Astrocyte (in vitro differentiated cells and primary cell): ENCODE measurements at regions not wholly inside any gene's neighbourhood (a gene's known extent, or its start where the extent isn't known, plus 50 kb on each side); places are given as distances from the start of the nearest gene placed in this dataset.

Experiments used
- DNase-seq: peaks from one replicate; pipeline ENCODE4 v3.0.0-alpha.2; 2010; ENCODE audit warnings: low read depth
- FAIRE-seq: peaks from 2 replicates; lab custom pipeline; 2011; peaks lifted over from hg19 to GRCh38; lab: Jason Lieb, UNC
- H2AFZ ChIP-seq: 2 replicates; pipeline ENCODE4 v1.6.0; 2012; ENCODE audit warnings: low read depth, low read length, inconsistent platforms
- H3K27ac ChIP-seq: 2 replicates; pipeline ENCODE4 v1.5.1; 2011; ENCODE audit warnings: low read depth, low read length, inconsistent platforms
- H3K27me3 ChIP-seq: 2 replicates; pipeline ENCODE4 v1.6.0; 2011; ENCODE audit warnings: low read length, inconsistent platforms; ENCODE audit not compliant: insufficient read depth
- H3K36me3 ChIP-seq: 2 replicates; pipeline ENCODE4 v1.5.1; 2011; ENCODE audit warnings: low read length, inconsistent platforms; ENCODE audit not compliant: insufficient read depth
- H3K4me1 ChIP-seq: 2 replicates; pipeline ENCODE4 v1.5.1; 2011; ENCODE audit warnings: low read length, inconsistent platforms; ENCODE audit not compliant: insufficient read depth
- H3K4me2 ChIP-seq: 2 replicates; pipeline ENCODE4 v1.6.0; 2012; ENCODE audit warnings: low read length, inconsistent platforms
- H3K4me3 ChIP-seq: 2 replicates; pipeline ENCODE4 v1.5.1; 2011; ENCODE audit warnings: low read depth, mild to moderate bottlenecking, low read length, inconsistent platforms; ENCODE audit not compliant: insufficient read depth
- H3K79me2 ChIP-seq: 2 replicates; pipeline ENCODE4 v1.6.0; 2012; ENCODE audit warnings: mild to moderate bottlenecking, low read length, inconsistent platforms; ENCODE audit not compliant: insufficient read depth
- H3K9ac ChIP-seq: 2 replicates; pipeline ENCODE4 v1.6.0; 2012; ENCODE audit warnings: mild to moderate bottlenecking, low read length, inconsistent platforms
- H3K9me3 ChIP-seq: 2 replicates; pipeline ENCODE4 v1.5.1; 2012; ENCODE audit warnings: low read depth, mild to moderate bottlenecking, low read length, inconsistent platforms; ENCODE audit not compliant: insufficient read depth
- H4K20me1 ChIP-seq: 2 replicates; pipeline ENCODE4 v1.6.0; 2012; ENCODE audit warnings: low read length, inconsistent platforms; ENCODE audit not compliant: insufficient read depth
- H3K27ac Mint-ChIP-seq: one replicate; pipeline ENCODE4 v1.8.0; 2021; ENCODE audit warnings: mild to moderate bottlenecking, mixed read lengths; ENCODE audit not compliant: unreplicated experiment
- H3K27me3 Mint-ChIP-seq: one replicate; pipeline ENCODE4 v1.8.0; 2021; ENCODE audit warnings: low read depth, mixed read lengths; ENCODE audit not compliant: unreplicated experiment
- H3K36me3 Mint-ChIP-seq: one replicate; pipeline ENCODE4 v1.8.0; 2021; ENCODE audit warnings: low read depth, mixed read lengths; ENCODE audit not compliant: unreplicated experiment
- H3K4me1 Mint-ChIP-seq: one replicate; pipeline ENCODE4 v1.8.0; 2021; ENCODE audit warnings: low read depth, mixed read lengths; ENCODE audit not compliant: unreplicated experiment
- H3K4me3 Mint-ChIP-seq: one replicate; pipeline ENCODE4 v1.8.0; 2021; ENCODE audit warnings: mild to moderate bottlenecking, moderate library complexity, mixed read lengths; ENCODE audit not compliant: unreplicated experiment
- H3K9me3 Mint-ChIP-seq: one replicate; pipeline ENCODE4 v1.8.0; 2021; ENCODE audit warnings: mild to moderate bottlenecking, mixed read lengths; ENCODE audit not compliant: unreplicated experiment
- CTCF ChIP-seq: IDR thresholded peaks from 2 replicates; pipeline ENCODE4 v1.5.1; 2011; ENCODE audit warnings: low read depth, mild to moderate bottlenecking, inconsistent platforms, low read length, moderate library complexity; ENCODE audit not compliant: insufficient read depth
- EZH2 ChIP-seq: IDR thresholded peaks from 2 replicates; pipeline ENCODE4 v1.6.1; 2012; ENCODE audit warnings: mild to moderate bottlenecking, low read length, inconsistent platforms; ENCODE audit not compliant: insufficient read depth

- Histone ChIP-seq H3K4me3 (no peak overlapping the region), H3K9ac (no peak overlapping the region), H4K20me1 (no peaks in the 10 kb centered on the region), H2AFZ (no peak overlapping the region), H3K27ac (no peak overlapping the region), H3K9me3 (peaks cover 2% of the 10 kb centered on the region), H3K27me3 (no peaks in the 10 kb centered on the region), H3K79me2 (no peaks in the 10 kb centered on the region), H3K4me1 (no peaks in the 10 kb centered on the region), H3K36me3 (no peaks in the 10 kb centered on the region), H3K4me2 (no peak overlapping the region)
- H3K4me1 Mint-ChIP-seq = no peaks in the 10 kb centered on the region
- no peak overlapping the region for H3K27ac Mint-ChIP-seq
- FAIRE-seq (no peak), DNase-seq (no peak)
- H3K36me3 Mint-ChIP-seq = no peaks in the 10 kb centered on the region
- H3K4me3 Mint-ChIP-seq = no peak overlapping the region
- no peaks in the 10 kb centered on the region for H3K9me3 Mint-ChIP-seq
- TF ChIP-seq EZH2 (no peak), CTCF (no peak)
- H3K27me3 Mint-ChIP-seq = no peaks in the 10 kb centered on the region
Observed at GRCh38 chr6:104087765-104088164, 772.0 kb downstream of the HACE1 start.

- Histone ChIP-seq H4K20me1 (no peaks in the 10 kb centered on the region), H2AFZ (no peak overlapping the region), H3K79me2 (no peaks in the 10 kb centered on the region), H3K27me3 (no peaks in the 10 kb centered on the region), H3K4me3 (no peak overlapping the region), H3K4me1 (no peaks in the 10 kb centered on the region), H3K36me3 (no peaks in the 10 kb centered on the region), H3K4me2 (no peak overlapping the region), H3K9me3 (no peaks in the 10 kb centered on the region), H3K9ac (no peak overlapping the region), H3K27ac (no peak overlapping the region)
- FAIRE-seq (no peak), DNase-seq (no peak)
- peaks cover 1% of the 10 kb centered on the region for H3K4me1 Mint-ChIP-seq
- no peaks in the 10 kb centered on the region for H3K9me3 Mint-ChIP-seq
- H3K4me3 Mint-ChIP-seq = no peak overlapping the region
- no peaks in the 10 kb centered on the region for H3K36me3 Mint-ChIP-seq
- H3K27ac Mint-ChIP-seq = no peak overlapping the region
- TF ChIP-seq CTCF (no peak), EZH2 (no peak)
- no peaks in the 10 kb centered on the region for H3K27me3 Mint-ChIP-seq
Observed at GRCh38 chr6:104068281-104068680, 791.4 kb downstream of the HACE1 start.

- Histone ChIP-seq H2AFZ (no peak overlapping the region), H3K27me3 (no peaks in the 10 kb centered on the region), H3K4me1 (no peaks in the 10 kb centered on the region), H3K79me2 (no peaks in the 10 kb centered on the region), H3K9me3 (no peaks in the 10 kb centered on the region), H3K4me2 (no peak overlapping the region), H3K4me3 (no peak overlapping the region), H3K36me3 (no peaks in the 10 kb centered on the region), H3K27ac (no peak overlapping the region), H4K20me1 (no peaks in the 10 kb centered on the region), H3K9ac (no peak overlapping the region)
- FAIRE-seq = no peak
- H3K27ac Mint-ChIP-seq = no peak overlapping the region
- no peaks in the 10 kb centered on the region for H3K36me3 Mint-ChIP-seq
- TF ChIP-seq CTCF (no peak), EZH2 (no peak)
- H3K4me3 Mint-ChIP-seq = no peak overlapping the region
- DNase-seq = no peak
- H3K4me1 Mint-ChIP-seq = no peaks in the 10 kb centered on the region
- no peaks in the 10 kb centered on the region for H3K27me3 Mint-ChIP-seq
- no peaks in the 10 kb centered on the region for H3K9me3 Mint-ChIP-seq
Observed at GRCh38 chr6:104064876-104065275, 794.8 kb downstream of the HACE1 start.
